ENCODE measurements at regions not wholly inside any gene's neighbourhood (a gene's known extent, or its start where the extent isn't known, plus 50 kb on each side); places are given as distances from the start of the nearest gene placed in this dataset.

DNA sequence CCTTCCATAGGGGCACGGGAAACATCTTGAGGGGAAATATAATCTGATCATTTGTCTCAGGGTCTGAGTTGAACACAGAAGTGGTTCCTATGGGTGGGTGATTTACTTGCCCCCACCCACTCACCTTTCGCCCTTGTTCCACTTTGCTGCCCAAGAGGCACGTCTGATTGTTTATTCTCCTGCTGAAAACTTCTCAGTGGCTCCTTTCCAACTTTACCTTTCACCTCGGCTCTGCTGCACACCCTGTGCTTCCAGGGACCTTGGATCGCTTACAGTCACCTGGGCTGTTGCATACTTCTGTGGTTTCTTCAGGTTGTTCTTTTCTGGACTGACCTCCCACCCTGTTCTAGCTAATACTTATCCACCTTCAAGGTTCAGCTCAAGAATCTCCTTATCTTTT is 213.4 kb upstream of the JADE1 start:
- TF ChIP-seq, protein P1, sequence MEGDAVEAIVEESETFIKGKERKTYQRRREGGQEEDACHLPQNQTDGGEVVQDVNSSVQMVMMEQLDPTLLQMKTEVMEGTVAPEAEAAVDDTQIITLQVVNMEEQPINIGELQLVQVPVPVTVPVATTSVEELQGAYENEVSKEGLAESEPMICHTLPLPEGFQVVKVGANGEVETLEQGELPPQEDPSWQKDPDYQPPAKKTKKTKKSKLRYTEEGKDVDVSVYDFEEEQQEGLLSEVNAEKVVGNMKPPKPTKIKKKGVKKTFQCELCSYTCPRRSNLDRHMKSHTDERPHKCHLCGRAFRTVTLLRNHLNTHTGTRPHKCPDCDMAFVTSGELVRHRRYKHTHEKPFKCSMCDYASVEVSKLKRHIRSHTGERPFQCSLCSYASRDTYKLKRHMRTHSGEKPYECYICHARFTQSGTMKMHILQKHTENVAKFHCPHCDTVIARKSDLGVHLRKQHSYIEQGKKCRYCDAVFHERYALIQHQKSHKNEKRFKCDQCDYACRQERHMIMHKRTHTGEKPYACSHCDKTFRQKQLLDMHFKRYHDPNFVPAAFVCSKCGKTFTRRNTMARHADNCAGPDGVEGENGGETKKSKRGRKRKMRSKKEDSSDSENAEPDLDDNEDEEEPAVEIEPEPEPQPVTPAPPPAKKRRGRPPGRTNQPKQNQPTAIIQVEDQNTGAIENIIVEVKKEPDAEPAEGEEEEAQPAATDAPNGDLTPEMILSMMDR (IDR thresholded peaks at IDR 0.05): no peak
- DNase-seq (ENCODE audit: low spot score) (no peak), ATAC-seq (ENCODE audit: low FRiP score) (no peak)

GRCh38 chr4:128591482-128591881 is 218.0 kb upstream of the JADE1 start:
- ATAC-seq (ENCODE audit: low FRiP score): no peak
- TF ChIP-seq, protein P1 (IDR thresholded peaks at IDR 0.05): no peak
- DNase-seq (ENCODE audit: low spot score): no peak

- DNase-seq (ENCODE audit: low spot score) (no peak), ATAC-seq (ENCODE audit: low FRiP score) (no peak)
- TF ChIP-seq, protein P1 (IDR thresholded peaks at IDR 0.05): no peak
These were observed 218.7 kb upstream of the JADE1 start for GRCh38 chr4:128590773-128591172.

DNA sequence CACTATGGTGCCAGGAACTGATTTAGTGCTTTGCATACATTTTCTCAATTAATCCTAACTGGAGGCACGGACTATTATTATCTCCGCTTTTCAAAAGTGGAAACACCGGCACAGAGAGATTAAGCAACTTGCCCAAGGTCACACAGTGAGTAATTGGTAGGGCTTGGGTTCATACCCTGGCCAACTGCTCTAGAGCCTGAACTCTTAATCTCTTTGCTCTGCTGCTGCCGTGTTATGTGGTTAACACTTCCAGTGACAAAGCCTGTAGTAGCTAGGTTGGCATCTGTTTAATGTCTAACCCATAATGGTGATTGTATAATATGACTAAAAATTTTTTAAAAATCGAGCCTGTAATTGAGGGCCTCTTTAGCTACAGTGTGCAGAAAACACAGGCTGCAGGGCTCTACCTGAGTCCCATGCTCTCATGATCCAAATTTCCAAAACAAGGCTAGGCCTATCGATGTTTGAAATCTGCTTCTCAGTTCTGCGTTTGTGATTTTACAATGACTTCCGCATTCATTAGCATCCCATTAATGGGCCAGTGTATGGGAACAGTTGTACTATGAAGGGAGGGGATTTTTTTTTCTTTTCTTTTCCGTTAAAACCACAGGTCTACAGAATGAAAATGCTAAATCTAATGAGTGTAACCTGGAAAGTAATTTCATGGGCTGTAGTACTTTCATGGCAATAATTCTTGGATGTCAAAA is 219.3 kb upstream of the JADE1 start:
- DNase-seq (ENCODE audit: low spot score) (no peak), ATAC-seq (ENCODE audit: low FRiP score) (no peak)
- TF ChIP-seq, protein P1 (IDR thresholded peaks at IDR 0.05): no peak

DNA sequence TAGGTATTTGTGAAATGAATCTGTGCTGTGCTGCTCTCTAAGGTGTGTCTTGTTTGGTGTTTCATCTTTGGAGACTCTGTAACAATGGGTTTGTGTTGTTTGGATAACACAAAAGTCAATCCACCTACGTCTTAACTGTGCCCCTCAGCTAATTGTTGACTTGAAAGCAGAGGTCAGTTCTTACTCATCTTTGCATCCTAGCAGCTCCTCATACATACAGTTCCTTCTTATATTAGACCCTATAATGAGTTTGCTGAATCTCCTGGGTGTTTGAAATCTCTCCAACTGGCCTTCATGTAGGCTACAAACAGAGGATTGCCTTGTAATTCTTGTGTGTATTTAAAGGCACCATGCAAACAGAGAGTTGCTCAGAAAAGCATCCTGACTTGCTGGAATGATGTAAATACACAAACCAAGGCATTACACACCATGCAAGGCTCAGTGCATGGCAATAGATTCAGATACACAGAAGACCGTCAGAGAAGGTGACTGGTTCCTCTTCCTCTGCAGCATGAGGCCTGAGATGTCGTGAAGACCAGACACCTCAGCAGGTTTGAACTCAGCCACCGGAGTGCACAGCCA is 220.0 kb upstream of the JADE1 start:
- ATAC-seq (ENCODE audit: low FRiP score): no peak
- TF ChIP-seq, protein P1 (IDR thresholded peaks at IDR 0.05): no peak
- DNase-seq (ENCODE audit: low spot score): no peak

GRCh38 chr4:128587382-128587781 is 222.1 kb upstream of the JADE1 start:
- TF ChIP-seq, protein P1 (IDR thresholded peaks at IDR 0.05): no peak
- DNase-seq (ENCODE audit: low spot score) (no peak), ATAC-seq (ENCODE audit: low FRiP score) (no peak)

Measured in omental fat pad (tissue), 3 donors.